ENCODE measurements at regions not wholly inside any gene's neighbourhood (a gene's known extent, or its start where the extent isn't known, plus 50 kb on each side); places are given as distances from the start of the nearest gene placed in this dataset.
A peak's percentile ranks its signal among the peaks of the same experiment; 100 is the strongest.

GRCh38 chr5:176747670-176748072 lies 62.7 kb upstream of the UNC5A start:
- POLR2A ChIA-PET, result no interaction called here
- Histone ChIP-seq H3K9me3 (ENCODE audit: control insufficient read depth, insufficient read depth, low read depth, low read length) (no peaks in the 10 kb centered on the region), H3K27ac (ENCODE audit: low read length) (no peak overlapping the region), H3K36me3 (ENCODE audit: control insufficient read depth, insufficient read depth, low read length) (no peaks in the 10 kb centered on the region), H3K4me3 (ENCODE audit: low read depth in 2 of 2, low read length in 2 of 2) (no peak overlapping the region), H3K4me1 (ENCODE audit: control insufficient read depth, insufficient read depth, low read length) (no peaks in the 10 kb centered on the region), H3K27me3 (ENCODE audit: control insufficient read depth, insufficient read depth, low read length) (peaks cover 16% of the 10 kb centered on the region; the same call in 1 of the 2 replicates)
- intact Hi-C loops (cut with micrococcal nuclease; ENCODE audit: unreplicated experiment) (no loop called here), in situ Hi-C loops (cut with HindIII; ENCODE audit: low pct_unique_long_range_greater_than_20kb, low sequenced_read_pairs) (no loop called here)
- TF ChIP-seq, protein P1, sequence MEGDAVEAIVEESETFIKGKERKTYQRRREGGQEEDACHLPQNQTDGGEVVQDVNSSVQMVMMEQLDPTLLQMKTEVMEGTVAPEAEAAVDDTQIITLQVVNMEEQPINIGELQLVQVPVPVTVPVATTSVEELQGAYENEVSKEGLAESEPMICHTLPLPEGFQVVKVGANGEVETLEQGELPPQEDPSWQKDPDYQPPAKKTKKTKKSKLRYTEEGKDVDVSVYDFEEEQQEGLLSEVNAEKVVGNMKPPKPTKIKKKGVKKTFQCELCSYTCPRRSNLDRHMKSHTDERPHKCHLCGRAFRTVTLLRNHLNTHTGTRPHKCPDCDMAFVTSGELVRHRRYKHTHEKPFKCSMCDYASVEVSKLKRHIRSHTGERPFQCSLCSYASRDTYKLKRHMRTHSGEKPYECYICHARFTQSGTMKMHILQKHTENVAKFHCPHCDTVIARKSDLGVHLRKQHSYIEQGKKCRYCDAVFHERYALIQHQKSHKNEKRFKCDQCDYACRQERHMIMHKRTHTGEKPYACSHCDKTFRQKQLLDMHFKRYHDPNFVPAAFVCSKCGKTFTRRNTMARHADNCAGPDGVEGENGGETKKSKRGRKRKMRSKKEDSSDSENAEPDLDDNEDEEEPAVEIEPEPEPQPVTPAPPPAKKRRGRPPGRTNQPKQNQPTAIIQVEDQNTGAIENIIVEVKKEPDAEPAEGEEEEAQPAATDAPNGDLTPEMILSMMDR (IDR thresholded peaks at IDR 0.05), result no peak
- TF ChIP-seq SIN3A (IDR thresholded peaks at IDR 0.05; ENCODE audit: borderline replicate concordance, insufficient read depth, low read depth, low read length) (no peak), POLR2AphosphoS5 (IDR thresholded peaks at IDR 0.05; ENCODE audit: low read depth, low read length) (no peak), REST (IDR thresholded peaks at IDR 0.05; ENCODE audit: insufficient read depth in 1 of 2, low read depth in 2 of 2, low read length in 1 of 2) (no peak), TCF7L2 (IDR thresholded peaks at IDR 0.05; ENCODE audit: low read depth, low read length) (no peak)
- DNase-seq (ENCODE audit: low read depth, low spot score) (no peak), ATAC-seq (no peak)
- CTCF ChIA-PET, result no interaction called here
- BruUV-seq (replicated peaks), result no TSS peak

GRCh38 chr5:176748073-176748966 lies 62.0 kb upstream of the UNC5A start:
- CTCF ChIA-PET, result interaction anchor here (0.6 kb wide), 1 partner anchor 176 kb away, joined by 3 read pairs; no protein-coding TSS in a partner anchor
- POLR2A ChIA-PET, result no interaction called here
- intact Hi-C loops (cut with micrococcal nuclease; ENCODE audit: unreplicated experiment), result no loop called here
- Histone ChIP-seq H3K36me3 (ENCODE audit: control insufficient read depth, insufficient read depth, low read length) (no peaks in the 10 kb centered on the region), H3K27me3 (ENCODE audit: control insufficient read depth, insufficient read depth, low read length) (peaks cover 18% of the 10 kb centered on the region; the same call in 1 of the 2 replicates), H3K9me3 (ENCODE audit: control insufficient read depth, insufficient read depth, low read depth, low read length) (no peaks in the 10 kb centered on the region), H3K4me1 (ENCODE audit: control insufficient read depth, insufficient read depth, low read length) (no peaks in the 10 kb centered on the region), H3K4me3 (ENCODE audit: low read depth in 2 of 2, low read length in 2 of 2) (no peak overlapping the region), H3K27ac (ENCODE audit: low read length) (no peak overlapping the region)
- DNase-seq (ENCODE audit: low read depth, low spot score) (no peak), ATAC-seq (0 out of 2 replicates have a peak, but pooled peaks have one; percentile 32)
- in situ Hi-C loops (cut with HindIII; ENCODE audit: low pct_unique_long_range_greater_than_20kb, low sequenced_read_pairs), result no loop called here
- no TSS peak for BruUV-seq (replicated peaks)
- TF ChIP-seq TCF7L2 (IDR thresholded peaks at IDR 0.05; ENCODE audit: low read depth, low read length) (no peak), REST (IDR thresholded peaks at IDR 0.05; ENCODE audit: insufficient read depth in 1 of 2, low read depth in 2 of 2, low read length in 1 of 2) (no peak), SIN3A (IDR thresholded peaks at IDR 0.05; ENCODE audit: borderline replicate concordance, insufficient read depth, low read depth, low read length) (no peak), POLR2AphosphoS5 (IDR thresholded peaks at IDR 0.05; ENCODE audit: low read depth, low read length) (no peak)
- TF ChIP-seq, protein P1 (IDR thresholded peaks at IDR 0.05), result no peak
